CD1c-positive myeloid dendritic cell (primary cell): ENCODE measurements at regions not wholly inside any gene's neighbourhood (a gene's known extent, or its start where the extent isn't known, plus 50 kb on each side); places are given as distances from the start of the nearest gene placed in this dataset.
"Not testable (repeated sequence)": the region's sequence is repeated elsewhere in the genome, so short reads cannot be mapped to it uniquely, and the experiment has no call there.

Experiments
- DNase-seq: peaks from one replicate; pipeline ENCODE4 v3.0.0-alpha.2; 2016; ENCODE audit errors: extremely low spot score

DNA sequence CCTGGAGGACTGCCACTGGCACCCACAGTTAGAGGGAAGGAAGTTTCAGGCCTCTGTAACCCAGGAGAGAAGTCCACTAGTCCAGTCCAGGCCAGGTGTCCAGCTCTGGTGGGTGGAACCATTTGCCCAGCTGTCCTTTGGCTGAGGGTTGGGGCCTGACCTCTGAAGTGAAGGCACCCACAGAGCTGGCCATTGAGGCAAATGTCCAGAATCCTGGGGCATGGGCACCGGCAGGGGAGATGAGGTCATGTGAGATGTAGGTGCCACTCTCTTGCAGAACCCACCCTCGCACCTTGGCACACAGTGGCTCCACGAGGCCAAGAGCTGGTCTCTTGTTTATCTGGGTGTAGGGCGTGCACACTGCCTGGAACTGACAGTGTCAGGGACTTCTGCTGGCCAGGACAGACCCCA lies 162.8 kb downstream of the SMAD6 start:
- DNase-seq, result no peak

DNA sequence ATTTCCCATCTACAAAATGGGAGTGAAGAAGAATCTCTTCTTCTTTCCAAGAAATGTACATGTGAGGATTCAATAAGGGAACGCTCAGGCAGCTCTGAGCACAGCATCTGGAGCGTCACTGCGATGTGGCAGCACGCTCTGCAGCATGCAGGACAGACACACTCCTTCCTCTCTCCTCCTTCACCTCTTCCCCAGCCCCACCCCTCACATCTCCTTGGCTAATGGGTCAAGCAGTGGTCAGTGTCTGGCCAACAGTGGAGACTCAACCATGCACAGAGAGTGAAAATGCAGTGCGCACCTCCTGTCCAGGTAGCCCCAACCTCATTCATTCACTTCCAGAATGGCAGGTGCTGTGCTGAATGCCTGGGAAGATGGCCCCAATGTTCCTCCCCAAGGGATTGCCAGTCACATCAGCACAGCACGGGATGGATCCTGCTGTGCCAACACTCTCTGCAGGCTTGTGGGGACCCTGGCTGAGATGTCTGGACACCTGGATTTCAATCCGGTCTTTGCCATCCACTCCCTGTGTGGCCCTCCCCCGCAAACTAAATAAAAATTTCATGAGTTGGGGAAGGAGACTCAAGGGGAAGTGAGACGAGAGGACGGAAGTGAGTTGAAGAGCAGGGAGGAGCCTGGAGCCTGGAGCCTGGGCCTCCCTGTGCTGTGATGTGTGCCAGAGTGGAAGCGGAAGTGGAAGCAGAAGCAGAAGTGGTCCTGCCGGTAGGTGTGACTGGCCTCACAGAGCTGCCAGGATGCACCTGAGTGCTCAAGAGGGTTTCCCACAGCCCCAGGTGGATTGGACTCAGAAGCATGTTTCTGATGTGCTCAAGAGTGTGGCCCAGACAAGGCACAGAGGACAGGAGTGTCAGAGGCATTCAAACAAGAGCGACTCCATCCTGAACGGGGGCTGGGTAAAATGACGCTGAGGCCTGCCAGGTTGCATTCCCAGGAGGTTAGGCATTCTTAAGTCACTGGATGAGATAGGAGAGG lies 163.9 kb downstream of the SMAD6 start:
- peak; percentile 83 for DNase-seq

DNA sequence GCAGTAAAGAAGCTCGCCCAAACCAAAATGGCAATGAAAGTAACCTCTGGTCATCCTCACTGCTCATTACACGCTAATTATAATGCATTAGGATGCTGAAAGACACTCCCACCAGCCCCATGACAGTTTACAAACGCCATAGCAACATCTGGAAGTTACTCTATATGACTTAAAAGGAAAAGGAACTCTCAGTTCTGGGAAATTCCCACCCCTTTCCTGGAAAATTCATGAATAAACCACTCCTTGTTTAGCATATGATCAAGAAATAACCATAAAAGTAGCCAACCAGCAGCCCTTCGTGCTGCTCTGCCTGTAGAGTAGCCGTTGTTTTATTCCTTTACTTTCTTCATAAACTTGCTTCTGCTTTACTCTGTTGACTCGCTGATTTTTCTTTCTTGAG lies 164.6 kb downstream of the SMAD6 start:
- DNase-seq, result peak; percentile 79

DNA sequence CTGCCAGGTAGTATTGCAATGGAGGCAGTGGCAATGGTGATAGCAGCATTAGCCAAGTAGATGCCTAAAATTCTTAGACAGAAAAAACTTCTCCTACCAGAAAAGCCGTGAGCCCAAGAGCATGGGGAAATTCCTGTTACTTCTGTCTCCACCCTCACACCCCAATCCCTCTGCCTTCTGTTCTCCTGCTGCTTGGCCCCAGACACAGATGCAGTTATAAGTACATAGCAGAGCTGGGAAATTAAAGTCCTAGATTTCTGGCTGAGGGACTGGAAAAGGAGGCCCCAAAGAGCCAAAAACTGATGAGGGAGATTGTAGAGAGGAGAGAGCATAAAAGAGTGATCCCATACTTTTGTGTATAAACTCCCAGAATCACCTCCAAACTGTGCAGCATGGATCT lies 166.9 kb downstream of the SMAD6 start:
- DNase-seq, result no peak

DNA sequence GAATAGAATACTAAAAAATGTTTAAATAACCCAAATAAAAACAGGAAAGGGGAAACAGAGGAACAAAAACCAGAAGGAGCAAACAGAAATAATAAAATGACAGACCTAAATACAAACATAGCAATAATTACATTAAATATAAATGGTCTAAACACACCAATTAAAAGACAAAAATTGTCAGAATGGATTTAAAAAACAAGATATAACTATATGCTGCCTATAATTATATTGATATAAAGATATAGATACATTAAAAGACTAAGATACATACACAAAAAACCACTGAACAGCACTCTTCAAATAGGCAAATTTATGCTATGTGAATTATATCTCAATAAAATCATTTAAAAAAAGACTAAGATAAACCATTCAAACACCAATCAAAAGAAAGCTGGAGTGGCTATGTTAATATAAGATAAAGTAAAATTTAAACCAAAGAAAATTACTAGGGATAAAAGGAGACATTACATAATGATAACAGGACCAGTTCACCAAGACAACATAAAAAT lies 168.9 kb downstream of the SMAD6 start:
- no peak for DNase-seq

DNA sequence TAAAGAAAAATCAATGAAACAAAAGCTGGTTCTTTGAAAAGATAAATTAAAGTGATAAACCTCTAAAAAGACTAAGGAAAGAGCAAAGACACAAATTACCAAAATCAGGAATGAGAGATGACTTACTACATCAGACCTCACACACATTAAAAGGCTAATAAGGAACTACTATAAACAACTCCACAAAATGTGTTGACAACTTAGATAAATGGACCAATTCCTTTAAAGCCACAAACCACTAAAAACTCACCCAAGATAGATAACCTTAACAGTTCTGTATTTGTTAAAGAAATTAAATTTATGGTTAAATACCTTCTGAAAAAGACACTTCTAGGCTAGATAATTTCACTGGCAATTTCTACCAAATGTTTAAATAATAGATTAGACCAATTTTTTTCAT lies 170.4 kb downstream of the SMAD6 start:
- no peak for DNase-seq

DNA sequence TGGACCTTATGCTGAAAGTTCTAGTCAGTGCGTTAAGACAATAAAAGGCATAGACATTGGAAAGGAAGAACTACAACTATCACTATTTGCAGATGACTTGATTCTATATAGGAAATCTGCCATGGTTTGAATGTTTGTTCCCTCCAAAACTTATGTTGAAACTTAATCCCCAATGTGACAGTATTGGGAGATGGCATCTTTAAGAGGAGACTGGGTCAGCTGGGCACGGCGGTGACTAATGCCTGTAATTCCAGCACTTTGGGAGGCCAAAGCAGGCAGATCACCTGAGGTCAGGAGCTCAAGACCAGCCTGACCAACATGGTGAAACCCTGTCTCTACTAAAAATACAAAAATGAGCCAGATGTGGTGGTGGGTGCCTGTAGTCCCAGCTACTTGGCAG lies 171.3 kb downstream of the SMAD6 start:
- not testable (repeated sequence) for DNase-seq

DNA sequence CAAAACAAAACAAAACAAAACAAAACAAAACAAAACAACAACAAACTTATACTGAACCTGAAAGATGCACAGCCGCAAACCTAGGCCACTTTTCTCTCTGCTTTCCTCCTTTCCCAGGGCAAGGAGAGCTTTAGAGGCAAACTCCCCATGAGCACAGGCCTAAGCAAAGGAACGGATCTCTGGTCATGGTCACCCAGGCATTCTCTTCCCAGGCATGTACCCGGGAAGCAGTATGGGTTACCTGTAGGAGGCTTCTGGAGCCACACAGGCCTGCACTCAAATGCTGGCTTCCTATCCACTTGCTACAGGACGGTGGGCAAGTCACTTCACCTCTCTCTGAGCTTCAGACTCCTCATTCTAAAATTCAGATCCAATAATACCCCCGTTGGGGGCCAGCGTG lies 171.8 kb downstream of the SMAD6 start:
- DNase-seq, result no peak

DNA sequence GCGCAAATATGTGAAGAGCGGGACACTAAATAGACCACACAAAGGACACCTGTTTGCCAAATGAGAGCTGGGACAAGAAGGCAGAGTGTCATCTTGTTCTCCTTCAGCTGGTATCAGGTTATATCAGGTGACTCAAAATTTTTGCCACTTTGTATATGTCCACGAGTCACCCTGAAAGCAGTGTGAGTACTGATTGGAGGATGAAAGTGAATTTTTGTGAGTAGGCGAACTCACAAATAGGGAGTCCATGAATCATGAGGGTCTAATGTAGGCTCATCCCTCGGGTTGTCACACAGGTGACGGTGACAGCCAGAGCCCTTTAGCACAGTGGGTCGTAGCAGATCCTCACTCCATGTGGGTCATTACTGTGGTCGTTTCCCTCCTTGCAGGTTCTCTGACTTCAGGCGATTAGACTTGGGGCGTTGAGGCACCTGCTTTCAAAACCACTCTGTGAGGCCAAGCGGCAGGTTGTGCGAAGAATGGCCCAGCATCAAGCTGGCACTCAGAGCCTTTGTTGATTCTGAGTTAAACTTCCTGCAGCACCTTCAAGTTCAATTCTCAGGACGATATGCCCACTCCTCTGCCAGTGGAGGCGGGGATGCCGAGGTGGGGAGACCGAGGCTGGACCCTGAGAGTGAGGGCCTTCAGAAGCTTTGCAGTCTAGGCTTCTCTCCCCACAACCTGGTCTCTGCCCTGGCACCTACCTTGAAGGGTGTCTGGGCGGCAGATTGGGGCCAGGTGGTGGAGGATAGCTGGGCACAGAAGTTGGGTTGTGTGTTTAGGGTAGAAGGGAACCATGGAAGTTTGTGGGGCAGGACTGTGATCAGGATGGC lies 173.8 kb downstream of the SMAD6 start:
- DNase-seq, result no peak

DNA sequence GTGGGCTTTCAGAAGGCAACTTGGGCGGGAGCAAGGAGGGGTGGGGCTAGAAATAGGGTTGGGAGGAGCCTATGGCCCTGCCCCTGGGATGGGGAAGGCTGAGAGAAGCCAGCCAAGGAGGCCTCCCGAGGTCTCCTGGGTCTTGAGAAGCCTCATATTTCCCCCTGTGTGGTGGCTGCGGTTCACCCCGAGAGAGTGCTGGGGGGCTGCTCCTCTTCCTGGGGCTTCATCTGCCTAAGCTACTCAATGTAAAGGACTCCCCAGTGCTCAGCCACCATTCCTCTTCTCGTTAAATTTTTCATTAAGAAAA lies 174.3 kb downstream of the SMAD6 start:
- DNase-seq, result no peak

DNA sequence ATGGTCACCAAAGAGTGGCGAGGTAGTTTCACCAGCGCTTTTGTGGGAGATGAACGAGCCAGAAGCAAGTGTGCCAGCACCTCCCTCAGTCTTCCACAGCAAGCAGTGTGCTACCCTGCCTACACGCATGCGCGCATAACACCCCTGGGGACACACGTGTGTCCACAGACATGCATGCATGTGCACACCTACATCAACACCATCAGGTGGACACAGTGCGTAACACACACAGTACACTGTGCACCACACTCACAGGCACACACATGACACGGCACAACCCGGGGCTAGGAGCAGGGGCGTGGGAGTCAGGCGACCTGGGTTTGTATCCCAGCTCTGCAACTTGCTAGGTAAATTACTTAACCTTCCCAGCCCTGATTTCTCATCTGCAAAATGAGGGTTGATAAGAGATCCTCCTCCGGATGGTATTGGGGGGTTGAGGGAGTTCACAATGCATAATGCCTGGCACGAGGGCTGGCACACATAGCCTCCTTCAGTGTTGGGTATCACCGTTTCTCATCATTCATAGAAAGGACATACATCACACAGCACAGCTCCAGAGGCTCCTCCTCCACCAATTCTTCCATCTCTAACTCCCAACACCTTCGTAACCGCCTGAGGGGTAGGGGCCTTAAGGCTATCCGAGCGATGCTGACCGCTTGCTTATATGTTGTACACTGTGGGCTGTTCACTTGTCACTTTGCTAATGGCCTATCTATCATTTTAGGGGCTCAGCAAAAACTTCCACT lies 174.9 kb downstream of the SMAD6 start:
- no peak for DNase-seq

DNA sequence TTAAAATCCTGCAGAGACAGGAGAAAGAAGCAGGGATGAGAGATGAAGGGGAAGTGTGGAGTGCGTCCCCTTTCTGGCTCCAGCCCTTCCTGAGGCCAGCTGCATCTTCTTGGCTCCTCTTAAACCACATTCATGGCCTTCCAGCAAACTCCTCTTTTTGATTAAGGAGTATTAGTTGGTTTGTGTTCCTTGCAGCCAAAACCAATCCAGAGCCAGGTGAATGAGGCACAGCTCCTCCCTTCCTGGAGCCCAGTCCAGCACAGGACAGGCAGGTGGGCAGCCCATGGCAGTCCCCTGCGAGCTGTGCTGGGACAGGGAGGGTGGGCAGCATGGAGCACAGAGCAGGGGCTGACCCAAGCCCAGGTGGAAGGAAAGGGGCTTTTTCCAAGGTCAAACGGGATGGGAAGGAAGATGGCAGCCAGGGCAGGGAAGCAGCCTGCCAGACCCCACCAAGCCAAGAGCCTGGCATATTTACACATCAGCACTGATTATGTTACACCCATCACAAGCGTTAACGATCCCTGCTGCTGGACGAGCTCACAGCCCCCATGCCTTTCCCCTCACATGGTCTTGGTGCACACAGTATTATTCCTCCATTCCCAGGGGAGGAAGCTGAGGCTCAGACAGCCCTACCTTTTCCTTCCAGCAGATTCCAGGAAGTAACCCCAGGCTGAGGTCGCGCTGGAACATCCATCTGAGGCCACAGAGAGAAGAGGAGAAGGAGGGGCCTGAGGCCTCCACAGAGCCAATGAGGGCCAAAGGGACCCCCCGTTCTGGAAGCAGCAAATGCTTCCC lies 175.6 kb downstream of the SMAD6 start:
- no peak for DNase-seq

DNA sequence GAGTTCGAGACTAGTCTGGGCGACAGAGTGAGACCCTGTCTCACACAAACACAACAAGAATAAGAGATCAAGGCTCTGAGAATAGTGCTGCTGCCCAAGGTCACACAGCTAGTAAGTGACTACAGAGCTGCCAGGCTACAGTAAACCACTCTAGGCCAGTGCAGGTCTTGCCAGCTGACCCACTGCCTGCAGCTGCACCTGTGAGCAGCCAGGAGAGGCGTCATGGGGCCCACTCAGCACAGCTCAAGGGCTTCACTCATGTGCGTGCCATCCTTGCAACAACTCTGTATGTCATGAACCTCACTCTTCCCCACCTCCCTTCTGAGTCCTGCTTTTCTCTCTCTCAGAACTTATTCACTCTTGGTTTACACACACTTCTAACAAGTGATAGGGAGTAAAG lies 176.7 kb downstream of the SMAD6 start:
- DNase-seq, result no peak

DNA sequence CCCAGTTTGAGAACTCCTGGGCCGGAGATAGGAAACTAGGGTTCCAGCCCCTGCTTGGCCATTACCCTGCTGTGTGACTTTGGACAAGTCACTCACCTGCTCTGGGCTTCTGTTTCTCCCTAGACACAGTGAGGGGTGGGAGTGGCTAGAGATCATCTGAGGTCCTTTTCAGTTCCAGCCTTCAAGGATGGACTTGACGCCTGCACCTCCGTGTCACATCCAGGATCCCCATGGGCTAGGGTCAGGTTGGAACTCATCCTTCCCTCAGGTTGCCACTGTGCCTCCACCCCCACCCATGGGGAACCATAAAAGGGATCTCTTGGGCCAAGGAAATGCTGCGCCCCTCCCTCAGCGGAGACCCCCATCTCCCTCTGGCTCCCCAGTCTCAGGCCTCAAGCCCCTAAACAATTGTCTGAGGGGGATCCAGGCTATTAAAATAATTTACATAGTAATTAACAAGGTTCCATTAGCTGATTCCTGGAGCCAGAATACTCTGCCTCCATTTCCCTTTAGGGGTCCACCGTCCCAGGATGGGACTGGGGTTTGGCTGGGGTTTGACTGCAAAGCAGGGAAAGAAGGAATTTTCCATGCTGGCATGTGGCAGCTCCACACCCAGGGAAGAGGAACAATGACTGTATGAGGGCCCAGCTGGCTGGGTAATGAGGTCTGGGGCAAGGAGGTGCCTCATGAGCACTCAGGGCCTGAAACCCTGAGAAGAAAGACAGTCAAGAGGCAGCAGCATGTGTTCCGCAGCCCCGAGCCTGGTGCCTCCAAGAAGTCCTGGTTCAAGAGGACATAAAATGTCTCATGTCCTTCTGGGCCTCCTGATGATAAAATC lies 177.7 kb downstream of the SMAD6 start:
- DNase-seq, result no peak

DNA sequence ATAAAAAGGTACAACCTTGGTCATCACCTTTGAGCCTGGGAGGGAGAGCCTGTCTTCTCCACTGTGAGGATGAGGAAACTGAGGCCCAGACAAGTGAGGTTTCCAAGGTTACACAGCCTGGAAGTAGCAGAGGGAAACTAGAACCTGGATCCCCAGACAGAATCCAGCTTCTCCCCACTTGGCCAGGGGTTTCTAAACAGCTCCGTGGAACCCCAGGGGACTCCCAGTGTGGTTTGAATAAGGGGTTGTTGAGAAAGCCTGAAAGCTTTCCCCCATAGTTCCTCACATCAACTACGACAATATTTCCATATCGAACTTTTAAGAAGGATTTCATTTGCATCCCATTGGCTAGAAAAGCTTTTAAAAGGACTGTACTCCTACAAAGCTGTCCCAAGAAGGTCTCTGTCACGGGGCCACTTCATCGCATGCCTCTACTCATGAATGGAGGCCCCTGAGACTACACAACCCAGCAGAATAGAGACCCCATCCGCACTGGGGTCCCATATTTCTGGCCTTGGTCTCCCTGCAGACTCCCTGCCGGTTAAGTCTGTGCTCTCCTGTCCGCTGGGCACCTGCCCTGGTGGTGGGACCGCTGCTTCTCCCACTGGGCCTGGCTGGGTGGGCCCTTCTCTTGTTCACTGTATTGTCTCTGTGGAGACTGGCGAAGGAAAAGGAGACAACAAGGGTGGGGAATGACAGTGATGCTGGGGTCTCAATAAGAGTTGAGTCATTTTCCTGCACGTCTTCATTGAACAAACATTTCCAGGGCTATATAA lies 178.5 kb downstream of the SMAD6 start:
- no peak for DNase-seq

DNA sequence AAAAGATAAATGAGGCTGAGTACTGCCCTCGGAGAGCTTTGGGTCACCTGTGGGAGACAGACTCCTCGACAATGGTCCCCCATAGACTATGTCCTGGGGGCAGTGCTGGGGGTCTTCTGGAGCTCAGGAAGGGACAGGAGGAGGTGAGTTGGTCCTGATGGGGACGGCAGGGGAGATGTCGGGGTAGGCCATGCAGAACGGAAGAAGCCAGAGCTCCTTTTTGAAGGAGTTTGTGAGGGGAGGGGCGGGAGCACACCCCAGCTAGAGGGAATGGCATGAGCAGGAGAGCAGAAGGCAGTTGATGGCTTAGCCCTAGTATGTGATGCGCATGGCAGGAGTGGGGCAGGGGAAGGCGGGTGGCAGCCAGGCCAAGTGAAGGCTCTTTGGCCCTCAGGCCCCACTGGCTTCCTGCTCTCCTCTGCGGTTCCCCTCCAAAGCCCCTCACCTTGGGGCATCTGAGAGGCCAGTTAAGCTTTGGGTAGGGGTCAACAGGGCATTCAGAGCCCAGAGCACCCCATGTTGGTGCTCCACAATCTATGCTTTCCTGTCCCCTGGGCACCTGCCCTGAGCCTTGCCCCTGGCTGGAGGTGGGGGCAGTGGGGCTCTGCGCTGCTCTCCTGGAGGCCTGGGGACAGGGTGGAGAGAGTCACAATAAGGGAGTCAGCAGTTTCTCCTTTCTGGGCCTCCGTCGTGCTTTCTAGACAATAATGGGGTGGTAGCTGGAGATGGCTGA lies 179.3 kb downstream of the SMAD6 start:
- DNase-seq, result no peak

DNA sequence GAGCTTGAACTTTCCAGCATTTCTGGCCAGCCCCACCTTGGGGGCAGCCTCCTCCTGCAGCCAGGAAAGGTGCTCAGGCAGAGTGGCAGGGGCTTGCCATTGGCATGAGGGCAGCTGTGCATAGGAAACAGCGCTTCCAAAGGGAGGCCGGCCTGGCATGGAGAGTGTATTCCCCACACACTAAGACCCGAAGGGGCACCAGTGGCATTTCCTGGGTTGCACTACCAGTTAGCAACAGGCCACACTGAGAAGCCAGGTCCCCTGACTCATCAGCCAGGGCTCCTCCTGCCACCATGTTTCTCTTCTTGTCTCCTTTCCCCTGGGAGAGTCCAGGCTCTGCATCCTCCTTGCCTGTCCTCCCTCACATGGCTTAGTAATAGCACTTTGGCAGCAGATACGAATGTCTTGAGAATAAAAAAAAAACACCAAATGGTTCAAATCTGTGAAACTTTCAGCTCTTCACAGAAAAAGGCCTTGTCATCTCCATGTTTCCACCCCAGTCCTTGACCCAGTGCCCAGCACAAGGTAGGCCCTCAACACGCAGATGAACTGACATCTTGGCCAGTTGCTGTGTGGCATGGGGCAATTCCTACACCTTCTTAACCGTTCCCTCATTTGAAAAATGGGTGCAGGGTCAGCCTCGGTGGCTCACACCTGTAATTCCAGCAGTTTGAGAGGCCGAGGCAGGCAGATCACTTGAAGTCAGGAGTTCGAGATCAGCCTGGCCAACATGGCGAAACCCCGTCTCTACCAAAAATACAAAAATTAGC lies 180.4 kb downstream of the SMAD6 start:
- no peak for DNase-seq

DNA sequence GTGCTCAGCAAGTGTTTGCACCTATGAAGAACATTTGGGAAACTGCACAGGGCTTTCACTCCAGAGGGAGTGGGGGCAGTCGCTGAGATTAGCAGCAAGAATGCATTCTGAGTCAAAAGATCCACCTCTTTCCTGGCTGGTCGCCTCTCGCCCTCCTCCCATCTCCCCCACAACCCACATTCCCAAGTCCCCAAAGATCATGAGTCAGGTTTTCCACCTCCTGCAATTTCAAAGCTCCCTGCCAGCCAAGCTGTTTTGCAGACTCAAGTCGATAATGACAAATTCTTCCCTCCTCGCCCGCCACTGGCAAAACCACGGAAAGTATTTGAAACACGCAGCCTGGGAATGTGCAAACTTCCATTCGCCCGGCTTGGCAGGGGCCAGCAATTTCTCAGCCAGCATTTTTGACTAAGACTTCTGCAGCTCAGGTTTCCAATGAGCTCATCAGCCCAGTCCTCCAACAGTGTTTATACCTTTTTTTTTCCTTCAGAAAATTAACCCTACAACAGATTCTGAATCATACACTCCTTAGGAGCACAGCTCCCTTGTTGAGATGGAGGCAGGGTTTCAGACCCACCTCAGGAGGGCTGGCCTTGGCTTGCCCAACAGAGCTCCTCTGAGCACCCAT lies 181.4 kb downstream of the SMAD6 start:
- no peak for DNase-seq
